Sigmoid colon (tissue), 4 donors: ENCODE measurements at regions not wholly inside any gene's neighbourhood (a gene's known extent, or its start where the extent isn't known, plus 50 kb on each side); places are given as distances from the start of the nearest gene placed in this dataset.

Source experiments
- EP300 ChIP-seq, 4 donors: sonication (generic); formaldehyde crosslinking; IDR thresholded peaks; one replicate each; pipeline ENCODE4 v1.6.1; 2017; ENCODE audit warnings: antibody characterized with exemption in 4 of 4
- POLR2AphosphoS5 ChIP-seq, 4 donors: sonication (generic); formaldehyde crosslinking; IDR thresholded peaks; one replicate each; pipeline ENCODE4 v1.6.1; 2017; ENCODE audit warnings: antibody characterized with exemption in 4 of 4
- TF ChIP-seq, protein P1 (sequence below), 4 experiments: fragments of 450-650 bp in 3 of 4; fragments of 200-600 bp in 1 of 4; IDR thresholded peaks; one replicate each; pipeline ENCODE4 v1.5.1; 2016 to 2019; ENCODE audit warnings: antibody characterized with exemption in 4 of 4, mild to moderate bottlenecking in 3 of 4, moderate library complexity in 2 of 4

DNA sequence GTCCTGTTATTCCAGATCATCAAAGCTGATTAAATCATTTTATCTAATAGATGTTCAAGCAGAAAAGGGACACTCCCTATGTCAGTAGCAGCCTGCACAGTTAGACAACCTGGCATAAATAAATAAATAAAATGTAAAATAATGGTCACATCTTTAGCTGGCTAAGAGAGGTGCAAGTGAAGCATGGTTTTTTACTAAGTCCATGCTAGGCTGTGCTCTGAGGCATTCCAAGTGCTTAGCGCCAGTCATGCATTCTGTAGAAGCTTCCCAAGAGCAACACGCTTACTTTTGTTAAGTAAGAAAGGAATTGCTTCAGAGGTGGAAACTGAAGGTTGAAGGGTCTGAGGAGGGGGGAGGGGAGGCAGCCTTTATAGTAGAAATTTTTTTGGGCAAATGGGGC is 351.2 kb downstream of the CDH2 start:
- TF ChIP-seq, protein P1, sequence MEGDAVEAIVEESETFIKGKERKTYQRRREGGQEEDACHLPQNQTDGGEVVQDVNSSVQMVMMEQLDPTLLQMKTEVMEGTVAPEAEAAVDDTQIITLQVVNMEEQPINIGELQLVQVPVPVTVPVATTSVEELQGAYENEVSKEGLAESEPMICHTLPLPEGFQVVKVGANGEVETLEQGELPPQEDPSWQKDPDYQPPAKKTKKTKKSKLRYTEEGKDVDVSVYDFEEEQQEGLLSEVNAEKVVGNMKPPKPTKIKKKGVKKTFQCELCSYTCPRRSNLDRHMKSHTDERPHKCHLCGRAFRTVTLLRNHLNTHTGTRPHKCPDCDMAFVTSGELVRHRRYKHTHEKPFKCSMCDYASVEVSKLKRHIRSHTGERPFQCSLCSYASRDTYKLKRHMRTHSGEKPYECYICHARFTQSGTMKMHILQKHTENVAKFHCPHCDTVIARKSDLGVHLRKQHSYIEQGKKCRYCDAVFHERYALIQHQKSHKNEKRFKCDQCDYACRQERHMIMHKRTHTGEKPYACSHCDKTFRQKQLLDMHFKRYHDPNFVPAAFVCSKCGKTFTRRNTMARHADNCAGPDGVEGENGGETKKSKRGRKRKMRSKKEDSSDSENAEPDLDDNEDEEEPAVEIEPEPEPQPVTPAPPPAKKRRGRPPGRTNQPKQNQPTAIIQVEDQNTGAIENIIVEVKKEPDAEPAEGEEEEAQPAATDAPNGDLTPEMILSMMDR (IDR thresholded peaks at IDR 0.05): no peak
- TF ChIP-seq POLR2AphosphoS5 (IDR thresholded peaks at IDR 0.05): no peak
- no peak for TF ChIP-seq EP300 (IDR thresholded peaks at IDR 0.05)
